SK-N-MC (cell line): ENCODE measurements at regions not wholly inside any gene's neighbourhood (a gene's known extent, or its start where the extent isn't known, plus 50 kb on each side); places are given as distances from the start of the nearest gene placed in this dataset.

Source experiments
- DNase-seq: peaks from one replicate; pipeline ENCODE4 v3.0.0-alpha.2; 2011; ENCODE audit warnings: low read depth, low spot score
- H3K27ac ChIP-seq: fragments of 200-600 bp; sonication (generic); 2 replicates; pipeline ENCODE4 v1.5.1; 2016; ENCODE audit warnings: mixed run types
- H3K36me3 ChIP-seq: fragments of 200-600 bp; sonication (generic); 2 replicates; pipeline ENCODE4 v1.6.1; 2017; ENCODE audit warnings: antibody characterized with exemption, low read length, mixed read lengths; ENCODE audit not compliant: insufficient read depth
- H3K4me3 ChIP-seq: fragments of 200-600 bp; sonication (generic); 2 replicates; pipeline ENCODE4 v1.5.1; 2016
- H3K9ac ChIP-seq: fragments of 200-600 bp; sonication (generic); 2 replicates; pipeline ENCODE4 v1.8.0; 2017; ENCODE audit warnings: mixed run types, mixed read lengths; ENCODE audit not compliant: insufficient read length
- H3K9me3 ChIP-seq: fragments of 200-600 bp; sonication (generic); 2 replicates; pipeline ENCODE4 v1.6.1; 2017; ENCODE audit warnings: low read depth, mild to moderate bottlenecking, antibody characterized with exemption, low read length, moderate library complexity, mixed read lengths
- EZH2 ChIP-seq: fragments of 200-600 bp; sonication (generic); IDR thresholded peaks from one replicate; pipeline ENCODE4 v1.6.1; 2017; ENCODE audit warnings: antibody characterized with exemption
- FOXP2 ChIP-seq: optimal IDR thresholded peaks from 2 replicates; pipeline ENCODE3; 2011; ENCODE audit warnings: mild to moderate bottlenecking, moderate library complexity; ENCODE audit not compliant: insufficient read depth; ENCODE audit errors: extremely low read length, control extremely low read depth
- POLR2AphosphoS5 ChIP-seq: IDR thresholded peaks from 2 replicates; pipeline ENCODE4 v1.6.1; 2012; ENCODE audit warnings: mild to moderate bottlenecking, low read depth, low read length, borderline replicate concordance

DNA sequence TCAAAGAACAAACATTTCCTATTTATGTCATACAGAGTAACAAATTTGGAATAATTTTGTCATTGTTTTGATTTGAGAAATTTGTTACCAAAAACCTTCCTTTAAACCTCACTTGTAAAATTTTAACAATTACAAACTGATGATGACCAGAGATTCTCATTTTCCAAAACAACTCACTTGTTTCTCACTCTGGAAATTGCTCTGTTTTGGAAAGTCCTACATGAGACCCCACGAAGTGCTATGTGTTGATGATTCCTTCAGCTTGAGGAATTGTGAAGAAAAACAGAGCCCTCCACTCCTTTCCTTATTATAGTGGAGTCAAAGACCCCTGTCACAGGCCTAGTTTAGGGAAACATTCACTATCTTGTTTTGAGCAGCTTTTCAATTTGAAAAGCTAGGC, 157.6 kb upstream of the RASGRP1 start:
- Histone ChIP-seq H3K9ac (no peak overlapping the region), H3K36me3 (no peaks in the 10 kb centered on the region), H3K4me3 (no peak overlapping the region), H3K27ac (no peak overlapping the region), H3K9me3 (no peaks in the 10 kb centered on the region)
- TF ChIP-seq POLR2AphosphoS5 (no peak), FOXP2 (no peak), EZH2 (no peak)
- no peak for DNase-seq

DNA sequence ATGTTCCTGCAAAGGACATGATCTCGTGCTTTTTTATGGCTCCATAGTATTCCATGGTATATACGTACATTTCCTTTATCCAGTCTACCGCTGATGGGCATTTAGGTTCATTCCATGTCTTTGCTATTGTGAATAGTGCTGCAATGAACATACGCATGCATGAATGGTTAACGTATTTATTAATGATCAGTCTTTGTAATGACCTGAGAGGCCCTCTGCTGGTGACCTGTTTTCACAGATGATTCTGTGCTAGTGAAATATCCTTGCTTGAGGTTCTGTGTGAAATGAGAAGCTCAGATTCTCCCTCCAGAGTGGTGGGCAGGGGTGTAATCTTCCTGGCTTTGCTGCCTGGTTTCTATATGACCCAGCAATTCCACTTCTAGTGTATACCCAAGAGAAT, 160.2 kb upstream of the RASGRP1 start:
- no peak for DNase-seq
- no peak for TF ChIP-seq POLR2AphosphoS5
- no peak for TF ChIP-seq FOXP2
- no peak for TF ChIP-seq EZH2
- H3K9ac ChIP-seq = no peak overlapping the region

DNA sequence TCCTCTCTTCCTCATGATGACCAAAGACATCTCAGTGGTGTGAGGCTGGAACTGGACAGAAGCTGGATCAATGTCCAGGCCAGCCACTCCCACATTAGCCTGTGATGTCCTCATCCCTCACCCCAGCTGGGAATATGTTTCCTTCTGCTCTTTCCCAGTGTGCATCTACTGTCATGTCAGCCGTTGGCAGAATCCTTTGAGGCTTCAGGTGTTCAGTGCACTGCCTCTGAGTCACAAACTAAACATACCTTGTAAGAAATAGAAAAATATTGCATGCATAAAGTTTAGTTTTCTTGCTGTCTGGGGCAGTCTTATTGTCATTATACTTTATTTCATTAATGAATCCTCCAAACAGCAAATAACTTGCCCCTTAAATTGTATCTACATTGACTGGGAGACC, 161.6 kb upstream of the RASGRP1 start:
- H3K9me3 ChIP-seq = no peaks in the 10 kb centered on the region
- no peaks in the 10 kb centered on the region for H3K36me3 ChIP-seq
- no peak for DNase-seq
- H3K9ac ChIP-seq = no peak overlapping the region
- no peak for TF ChIP-seq EZH2
- TF ChIP-seq FOXP2 = no peak
- TF ChIP-seq POLR2AphosphoS5 = no peak
- H3K27ac ChIP-seq = no peak overlapping the region
- H3K4me3 ChIP-seq = no peak overlapping the region

More for the DNA sequence above, 160.2 kb upstream of the RASGRP1 start:
- H3K27ac ChIP-seq = no peak overlapping the region
- no peak overlapping the region for H3K4me3 ChIP-seq
- H3K9me3 ChIP-seq = no peaks in the 10 kb centered on the region
- no peaks in the 10 kb centered on the region for H3K36me3 ChIP-seq

DNA sequence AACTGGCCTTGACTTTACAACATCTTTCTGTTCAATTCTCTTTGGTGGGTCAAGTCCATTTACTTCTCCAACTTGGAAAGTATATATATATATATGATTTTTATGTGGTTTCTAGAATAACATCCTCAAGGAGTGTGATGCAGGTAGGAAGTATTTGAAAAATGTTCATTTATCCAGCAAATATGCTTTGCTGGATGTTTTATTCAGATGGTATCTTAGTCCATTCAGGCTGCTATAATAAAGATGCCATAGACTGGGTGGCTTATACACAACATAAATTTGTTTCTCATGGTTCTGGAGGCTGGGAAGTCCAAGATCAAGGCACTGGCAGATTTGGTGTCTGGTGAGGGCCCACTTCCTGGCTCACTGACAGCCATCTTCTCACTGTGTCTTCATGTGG, 168.7 kb upstream of the RASGRP1 start:
- no peak for TF ChIP-seq FOXP2
- TF ChIP-seq EZH2 = no peak
- Histone ChIP-seq H3K9ac (no peak overlapping the region), H3K9me3 (no peaks in the 10 kb centered on the region), H3K36me3 (no peaks in the 10 kb centered on the region), H3K27ac (no peak overlapping the region), H3K4me3 (no peak overlapping the region)
- no peak for DNase-seq

DNA sequence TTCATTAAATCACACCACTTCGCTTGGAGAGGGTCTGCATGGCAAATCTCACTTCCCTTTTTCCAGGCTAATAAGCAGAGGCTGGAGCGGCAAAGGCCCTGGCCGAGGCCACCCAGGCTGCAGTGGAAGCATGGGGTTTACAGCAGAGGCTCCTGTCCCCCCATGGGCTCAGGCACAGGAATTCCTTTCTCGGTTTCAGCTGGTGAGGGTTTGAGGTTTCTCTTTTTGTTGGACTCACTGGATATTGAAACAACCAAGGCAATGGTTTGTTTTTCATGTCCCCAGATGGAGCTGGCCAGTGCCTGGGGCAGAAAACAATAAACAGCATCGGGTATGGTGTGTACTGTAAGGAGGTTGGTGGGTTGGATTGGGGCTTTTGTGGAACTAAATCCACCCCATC, 175.6 kb upstream of the RASGRP1 start:
- H3K4me3 ChIP-seq = no peak overlapping the region
- H3K9me3 ChIP-seq = no peaks in the 10 kb centered on the region
- TF ChIP-seq POLR2AphosphoS5 (no peak), EZH2 (no peak), FOXP2 (no peak)
- no peaks in the 10 kb centered on the region for H3K36me3 ChIP-seq
- H3K27ac ChIP-seq = no peak overlapping the region
- no peak for DNase-seq
- no peak overlapping the region for H3K9ac ChIP-seq

DNA sequence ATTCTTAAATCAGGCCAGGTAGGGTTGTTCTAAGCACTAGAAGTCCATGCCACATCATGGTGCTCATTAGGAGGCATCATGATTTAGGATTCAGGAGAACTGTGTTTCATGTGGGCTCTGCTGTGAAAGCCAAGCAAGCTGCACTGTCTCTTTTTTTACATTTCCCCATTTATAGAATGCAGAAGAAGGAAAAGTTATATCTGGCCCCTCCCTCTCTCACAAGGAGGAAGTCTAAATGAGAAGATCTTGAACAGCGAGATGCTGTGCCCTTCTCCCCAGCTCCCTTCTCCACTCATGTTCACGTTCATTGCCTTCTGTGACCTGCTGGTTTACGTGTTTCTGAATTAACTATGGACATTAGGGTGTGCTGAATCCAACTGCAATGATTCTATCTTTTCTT, 178.5 kb upstream of the RASGRP1 start:
- Histone ChIP-seq H3K27ac (no peak overlapping the region), H3K9ac (no peak overlapping the region), H3K36me3 (no peaks in the 10 kb centered on the region), H3K4me3 (no peak overlapping the region), H3K9me3 (no peaks in the 10 kb centered on the region)
- TF ChIP-seq EZH2 = no peak
- no peak for TF ChIP-seq POLR2AphosphoS5
- TF ChIP-seq FOXP2 = no peak
- no peak for DNase-seq

DNA sequence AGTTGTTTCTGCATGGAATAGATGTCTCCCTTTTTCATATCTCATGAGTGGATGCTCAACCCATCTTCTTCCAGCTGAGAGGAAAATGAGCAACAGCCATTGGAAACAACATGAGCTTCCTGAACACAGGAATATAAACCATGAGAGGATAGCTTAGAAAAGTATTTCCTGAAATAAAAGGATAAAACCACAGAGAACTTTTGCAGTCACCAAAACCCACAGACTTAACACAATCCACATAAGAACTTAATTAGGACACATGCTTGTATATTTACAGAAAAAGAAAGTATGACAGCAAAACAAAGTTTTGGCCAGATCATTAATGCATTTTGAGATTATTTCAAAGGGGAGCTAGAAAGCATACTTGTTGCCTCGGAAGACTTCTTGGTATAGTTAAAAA, 180.5 kb upstream of the RASGRP1 start:
- Histone ChIP-seq H3K27ac (no peak overlapping the region), H3K9ac (no peak overlapping the region), H3K9me3 (no peaks in the 10 kb centered on the region), H3K36me3 (no peaks in the 10 kb centered on the region), H3K4me3 (no peak overlapping the region)
- no peak for DNase-seq
- TF ChIP-seq EZH2 = no peak
- TF ChIP-seq FOXP2 = no peak
- no peak for TF ChIP-seq POLR2AphosphoS5

DNA sequence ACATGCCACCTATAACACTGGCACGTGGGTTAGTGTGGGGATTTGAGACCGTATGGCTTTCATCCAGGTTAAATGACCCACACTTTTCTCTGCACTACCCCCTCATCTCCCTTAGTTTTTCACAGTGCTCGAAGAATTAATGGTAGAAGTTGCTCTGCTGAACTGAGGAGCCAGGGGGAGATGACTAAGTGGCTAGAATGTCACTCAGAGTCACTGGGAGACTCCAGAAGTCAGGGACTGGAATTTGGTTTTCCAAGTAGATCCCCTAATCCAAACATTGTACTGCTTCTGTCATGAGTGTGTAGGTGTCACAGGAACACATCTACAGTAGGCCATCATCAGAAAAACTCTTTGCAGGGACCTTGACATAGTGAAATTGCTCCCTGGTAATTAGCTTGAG, 181.0 kb upstream of the RASGRP1 start:
- Histone ChIP-seq H3K4me3 (no peak overlapping the region), H3K9ac (no peak overlapping the region), H3K9me3 (no peaks in the 10 kb centered on the region), H3K36me3 (no peaks in the 10 kb centered on the region), H3K27ac (no peak overlapping the region)
- TF ChIP-seq EZH2 (no peak), FOXP2 (no peak), POLR2AphosphoS5 (no peak)
- DNase-seq = no peak

DNA sequence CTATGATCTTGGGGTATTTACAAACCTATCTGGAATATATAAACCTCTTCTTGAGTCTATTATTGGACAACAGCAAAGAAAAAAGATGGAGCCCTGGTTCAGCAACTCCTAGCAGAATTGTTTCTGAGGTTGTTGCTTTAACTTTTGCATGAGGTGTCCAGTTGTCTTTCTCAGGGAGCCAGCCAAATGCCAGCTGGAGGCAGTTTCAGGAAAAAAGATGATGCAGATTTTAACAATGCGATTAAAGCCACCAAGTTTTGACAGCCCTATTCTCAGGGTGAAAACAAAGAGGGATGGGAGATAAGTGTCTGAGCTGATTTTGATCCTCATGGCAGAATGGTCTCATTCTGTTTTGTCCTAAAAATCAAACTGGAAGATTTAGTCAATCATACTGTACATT, 181.6 kb upstream of the RASGRP1 start:
- Histone ChIP-seq H3K9me3 (no peaks in the 10 kb centered on the region), H3K9ac (no peak overlapping the region), H3K27ac (no peak overlapping the region), H3K36me3 (no peaks in the 10 kb centered on the region), H3K4me3 (no peak overlapping the region)
- DNase-seq = no peak
- TF ChIP-seq POLR2AphosphoS5 = no peak
- TF ChIP-seq FOXP2 = no peak
- no peak for TF ChIP-seq EZH2
